ENCODE measurements at regions not wholly inside any gene's neighbourhood (a gene's known extent, or its start where the extent isn't known, plus 50 kb on each side); places are given as distances from the start of the nearest gene placed in this dataset.

GRCh38 chr6:163913045-163913444 is 498.5 kb downstream of the QKI start:
- H3K9me3 ChIP-seq, result no peaks in the 10 kb centered on the region
- WGBS, result 91% methylated on average over 9 of the region's 9 CpGs

GRCh38 chr6:163906006-163906710 is 491.6 kb downstream of the QKI start:
- Histone ChIP-seq H3K9me3 (no peaks in the 10 kb centered on the region), H3K27me3 (no peaks in the 10 kb centered on the region), H3K27ac (no peak overlapping the region), H3K4me3 (no peak overlapping the region), H3K36me3 (no peaks in the 10 kb centered on the region), H3K4me1 (no peaks in the 10 kb centered on the region)
- TF ChIP-seq POLR2A (IDR thresholded peaks at IDR 0.05) (no peak), EP300 (IDR thresholded peaks at IDR 0.05) (no peak), CTCF (IDR thresholded peaks at IDR 0.05) (no peak), POLR2AphosphoS5 (IDR thresholded peaks at IDR 0.05) (no peak)
- DNase-seq (ENCODE audit: low spot score in 2 of 2), result no peak
- 90% methylated on average over 8 of the region's 8 CpGs for WGBS

More at GRCh38 chr6:163913045-163913444, 498.5 kb downstream of the QKI start:
- Histone ChIP-seq H3K4me3 (no peak overlapping the region), H3K27ac (no peak overlapping the region), H3K27me3 (no peaks in the 10 kb centered on the region), H3K36me3 (no peaks in the 10 kb centered on the region), H3K4me1 (no peaks in the 10 kb centered on the region)
- TF ChIP-seq POLR2A (IDR thresholded peaks at IDR 0.05), result no peak
- TF ChIP-seq EP300 (IDR thresholded peaks at IDR 0.05), result no peak
- TF ChIP-seq CTCF (IDR thresholded peaks at IDR 0.05), result no peak
- TF ChIP-seq POLR2AphosphoS5 (IDR thresholded peaks at IDR 0.05), result no peak
- no peak for DNase-seq (ENCODE audit: low spot score in 2 of 2)

- no peak for TF ChIP-seq POLR2AphosphoS5 (IDR thresholded peaks at IDR 0.05)
- no peak for TF ChIP-seq EP300 (IDR thresholded peaks at IDR 0.05)
- TF ChIP-seq CTCF (IDR thresholded peaks at IDR 0.05), result no peak
- TF ChIP-seq POLR2A (IDR thresholded peaks at IDR 0.05), result no peak
- Histone ChIP-seq H3K27ac (no peak overlapping the region), H3K4me1 (no peaks in the 10 kb centered on the region), H3K36me3 (no peaks in the 10 kb centered on the region), H3K9me3 (no peaks in the 10 kb centered on the region), H3K4me3 (no peak overlapping the region), H3K27me3 (no peaks in the 10 kb centered on the region)
- no peak for DNase-seq (ENCODE audit: low spot score in 2 of 2)
- 47% methylated on average over 7 of the region's 7 CpGs for WGBS
These were observed 489.7 kb downstream of the QKI start for GRCh38 chr6:163904186-163904585.

GRCh38 chr6:163903541-163903940 is 489.0 kb downstream of the QKI start:
- H3K36me3 ChIP-seq, result no peaks in the 10 kb centered on the region
- H3K27ac ChIP-seq, result no peak overlapping the region
- no peaks in the 10 kb centered on the region for H3K27me3 ChIP-seq
- TF ChIP-seq POLR2AphosphoS5 (IDR thresholded peaks at IDR 0.05), result no peak
- no peak for TF ChIP-seq POLR2A (IDR thresholded peaks at IDR 0.05)
- TF ChIP-seq CTCF (IDR thresholded peaks at IDR 0.05), result no peak
- no peak for TF ChIP-seq EP300 (IDR thresholded peaks at IDR 0.05)
- no peak overlapping the region for H3K4me3 ChIP-seq
- H3K9me3 ChIP-seq, result no peaks in the 10 kb centered on the region
- no peak for DNase-seq (ENCODE audit: low spot score in 2 of 2)
- WGBS, result 87% methylated on average over 8 of the region's 8 CpGs
- no peaks in the 10 kb centered on the region for H3K4me1 ChIP-seq

GRCh38 chr6:163902993-163903392 is 488.5 kb downstream of the QKI start:
- H3K9me3 ChIP-seq, result no peaks in the 10 kb centered on the region
- H3K27ac ChIP-seq, result no peak overlapping the region
- H3K4me1 ChIP-seq, result no peaks in the 10 kb centered on the region
- TF ChIP-seq POLR2AphosphoS5 (IDR thresholded peaks at IDR 0.05) (no peak), POLR2A (IDR thresholded peaks at IDR 0.05) (no peak), EP300 (IDR thresholded peaks at IDR 0.05) (no peak), CTCF (IDR thresholded peaks at IDR 0.05) (no peak)
- no peak for DNase-seq (ENCODE audit: low spot score in 2 of 2)
- WGBS, result 79% methylated on average over 8 of the region's 8 CpGs
- H3K36me3 ChIP-seq, result no peaks in the 10 kb centered on the region
- no peak overlapping the region for H3K4me3 ChIP-seq
- no peaks in the 10 kb centered on the region for H3K27me3 ChIP-seq
